ENCODE measurements at regions not wholly inside any gene's neighbourhood (a gene's known extent, or its start where the extent isn't known, plus 50 kb on each side); places are given as distances from the start of the nearest gene placed in this dataset.

- H3K27ac ChIP-seq (ENCODE audit: low read depth in 1 of 2, low read length in 1 of 2), result no peak overlapping the region
- 95% methylated on average over 3 of the region's 3 CpGs for WGBS
- DNase-seq (ENCODE audit: low read depth in 6 of 9, low spot score in 9 of 9), result no peak
- no peaks in the 10 kb centered on the region for H3K9me3 ChIP-seq (ENCODE audit: control insufficient read depth in 2 of 2, insufficient read depth in 1 of 2, low read length in 1 of 2)
- H3K4me3 ChIP-seq (ENCODE audit: low read length in 2 of 2), result no peak overlapping the region
- H3K27me3 ChIP-seq (ENCODE audit: control insufficient read depth in 2 of 2, insufficient read depth in 1 of 2, low read length in 1 of 2), result no peaks in the 10 kb centered on the region
- peaks cover 0 to under 1% of the 10 kb centered on the region in 2 donors for H3K4me1 ChIP-seq (ENCODE audit: control insufficient read depth in 2 of 2, insufficient read depth in 2 of 2, low read length in 2 of 2)
- H3K36me3 ChIP-seq (ENCODE audit: control insufficient read depth in 2 of 2, insufficient read depth in 2 of 2, low read length in 1 of 2), result no peaks in the 10 kb centered on the region
These were observed 185.6 kb upstream of the POU5F2 start for GRCh38 chr5:93926831-93927620.

GRCh38 chr5:93925321-93925720 lies 183.9 kb upstream of the POU5F2 start:
- 97% methylated on average over 1 of the region's 1 CpG for WGBS
- Histone ChIP-seq H3K27me3 (ENCODE audit: control insufficient read depth in 2 of 2, insufficient read depth in 1 of 2, low read length in 1 of 2) (no peaks in the 10 kb centered on the region), H3K36me3 (ENCODE audit: control insufficient read depth in 2 of 2, insufficient read depth in 2 of 2, low read length in 1 of 2) (no peaks in the 10 kb centered on the region), H3K27ac (ENCODE audit: low read depth in 1 of 2, low read length in 1 of 2) (no peak overlapping the region), H3K4me1 (ENCODE audit: control insufficient read depth in 2 of 2, insufficient read depth in 2 of 2, low read length in 2 of 2) (peaks cover 11 to 15% of the 10 kb centered on the region in 2 donors), H3K9me3 (ENCODE audit: control insufficient read depth in 2 of 2, insufficient read depth in 1 of 2, low read length in 1 of 2) (no peaks in the 10 kb centered on the region), H3K4me3 (ENCODE audit: low read length in 2 of 2) (no peak overlapping the region)
- no peak for DNase-seq (ENCODE audit: low read depth in 6 of 9, low spot score in 9 of 9)

GRCh38 chr5:93924628-93925027 lies 183.2 kb upstream of the POU5F2 start:
- Histone ChIP-seq H3K4me1 (ENCODE audit: control insufficient read depth in 2 of 2, insufficient read depth in 2 of 2, low read length in 2 of 2) (peaks cover 13 to 18% of the 10 kb centered on the region in 2 donors), H3K27me3 (ENCODE audit: control insufficient read depth in 2 of 2, insufficient read depth in 1 of 2, low read length in 1 of 2) (no peaks in the 10 kb centered on the region), H3K36me3 (ENCODE audit: control insufficient read depth in 2 of 2, insufficient read depth in 2 of 2, low read length in 1 of 2) (no peaks in the 10 kb centered on the region), H3K9me3 (ENCODE audit: control insufficient read depth in 2 of 2, insufficient read depth in 1 of 2, low read length in 1 of 2) (no peaks in the 10 kb centered on the region), H3K4me3 (ENCODE audit: low read length in 2 of 2) (no peak overlapping the region), H3K27ac (ENCODE audit: low read depth in 1 of 2, low read length in 1 of 2) (no peak overlapping the region)
- 96% methylated on average over 2 of the region's 2 CpGs for WGBS
- no peak for DNase-seq (ENCODE audit: low read depth in 6 of 9, low spot score in 9 of 9)

- no peak for DNase-seq (ENCODE audit: low read depth in 6 of 9, low spot score in 9 of 9)
- Histone ChIP-seq H3K36me3 (ENCODE audit: control insufficient read depth in 2 of 2, insufficient read depth in 2 of 2, low read length in 1 of 2) (no peaks in the 10 kb centered on the region), H3K27ac (ENCODE audit: low read depth in 1 of 2, low read length in 1 of 2) (no peak overlapping the region), H3K4me1 (ENCODE audit: control insufficient read depth in 2 of 2, insufficient read depth in 2 of 2, low read length in 2 of 2) (peaks cover 13 to 20% of the 10 kb centered on the region in 2 donors), H3K9me3 (ENCODE audit: control insufficient read depth in 2 of 2, insufficient read depth in 1 of 2, low read length in 1 of 2) (no peaks in the 10 kb centered on the region), H3K4me3 (ENCODE audit: low read length in 2 of 2) (no peak overlapping the region), H3K27me3 (ENCODE audit: control insufficient read depth in 2 of 2, insufficient read depth in 1 of 2, low read length in 1 of 2) (no peaks in the 10 kb centered on the region)
- WGBS, result over 99% methylated on average over 4 of the region's 5 CpGs
These were observed 181.2 kb upstream of the POU5F2 start for GRCh38 chr5:93922551-93922950.

- peak; percentile 55 to 90 (median 75) for DNase-seq (ENCODE audit: low read depth in 6 of 9, low spot score in 9 of 9)
- Histone ChIP-seq H3K4me3 (ENCODE audit: low read length in 2 of 2) (no peak overlapping the region), H3K27ac (ENCODE audit: low read depth in 1 of 2, low read length in 1 of 2) (peak overlapping the region in 1 of 2 donors; percentile 96), H3K9me3 (ENCODE audit: control insufficient read depth in 2 of 2, insufficient read depth in 1 of 2, low read length in 1 of 2) (no peaks in the 10 kb centered on the region), H3K4me1 (ENCODE audit: control insufficient read depth in 2 of 2, insufficient read depth in 2 of 2, low read length in 2 of 2) (peaks cover 13 to 22% of the 10 kb centered on the region in 2 donors), H3K36me3 (ENCODE audit: control insufficient read depth in 2 of 2, insufficient read depth in 2 of 2, low read length in 1 of 2) (no peaks in the 10 kb centered on the region), H3K27me3 (ENCODE audit: control insufficient read depth in 2 of 2, insufficient read depth in 1 of 2, low read length in 1 of 2) (no peaks in the 10 kb centered on the region)
- 10% methylated on average over 2 of the region's 2 CpGs for WGBS
These were observed 179.6 kb upstream of the POU5F2 start for GRCh38 chr5:93921001-93921400.

- Histone ChIP-seq H3K4me3 (ENCODE audit: low read length in 2 of 2) (no peak overlapping the region), H3K27me3 (ENCODE audit: control insufficient read depth in 2 of 2, insufficient read depth in 1 of 2, low read length in 1 of 2) (no peaks in the 10 kb centered on the region), H3K9me3 (ENCODE audit: control insufficient read depth in 2 of 2, insufficient read depth in 1 of 2, low read length in 1 of 2) (no peaks in the 10 kb centered on the region), H3K27ac (ENCODE audit: low read depth in 1 of 2, low read length in 1 of 2) (no peak overlapping the region), H3K4me1 (ENCODE audit: control insufficient read depth in 2 of 2, insufficient read depth in 2 of 2, low read length in 2 of 2) (peaks cover 13 to 20% of the 10 kb centered on the region in 2 donors), H3K36me3 (ENCODE audit: control insufficient read depth in 2 of 2, insufficient read depth in 2 of 2, low read length in 1 of 2) (no peaks in the 10 kb centered on the region)
- WGBS, result 96% methylated on average over 1 of the region's 1 CpG
- no peak for DNase-seq (ENCODE audit: low read depth in 6 of 9, low spot score in 9 of 9)
These were observed 175.5 kb upstream of the POU5F2 start for GRCh38 chr5:93916872-93917271.

GRCh38 chr5:93915142-93915553 lies 173.7 kb upstream of the POU5F2 start:
- no peaks in the 10 kb centered on the region for H3K27me3 ChIP-seq (ENCODE audit: control insufficient read depth in 2 of 2, insufficient read depth in 1 of 2, low read length in 1 of 2)
- no peak overlapping the region for H3K4me3 ChIP-seq (ENCODE audit: low read length in 2 of 2)
- peaks cover 1 to 6% of the 10 kb centered on the region in 2 donors for H3K4me1 ChIP-seq (ENCODE audit: control insufficient read depth in 2 of 2, insufficient read depth in 2 of 2, low read length in 2 of 2)
- H3K36me3 ChIP-seq (ENCODE audit: control insufficient read depth in 2 of 2, insufficient read depth in 2 of 2, low read length in 1 of 2), result no peaks in the 10 kb centered on the region
- H3K27ac ChIP-seq (ENCODE audit: low read depth in 1 of 2, low read length in 1 of 2), result no peak overlapping the region
- no peaks in the 10 kb centered on the region for H3K9me3 ChIP-seq (ENCODE audit: control insufficient read depth in 2 of 2, insufficient read depth in 1 of 2, low read length in 1 of 2)
- peak in 8 of 9 donors; percentile 48 to 84 (median 54) for DNase-seq (ENCODE audit: low read depth in 6 of 9, low spot score in 9 of 9)

- Histone ChIP-seq H3K36me3 (ENCODE audit: control insufficient read depth in 2 of 2, insufficient read depth in 2 of 2, low read length in 1 of 2) (no peaks in the 10 kb centered on the region), H3K4me1 (ENCODE audit: control insufficient read depth in 2 of 2, insufficient read depth in 2 of 2, low read length in 2 of 2) (no peaks in the 10 kb centered on the region), H3K9me3 (ENCODE audit: control insufficient read depth in 2 of 2, insufficient read depth in 1 of 2, low read length in 1 of 2) (no peaks in the 10 kb centered on the region), H3K27ac (ENCODE audit: low read depth in 1 of 2, low read length in 1 of 2) (no peak overlapping the region), H3K4me3 (ENCODE audit: low read length in 2 of 2) (no peak overlapping the region), H3K27me3 (ENCODE audit: control insufficient read depth in 2 of 2, insufficient read depth in 1 of 2, low read length in 1 of 2) (no peaks in the 10 kb centered on the region)
- WGBS, result 91% methylated on average over 2 of the region's 2 CpGs
- DNase-seq (ENCODE audit: low read depth in 6 of 9, low spot score in 9 of 9), result no peak
These were observed 170.2 kb upstream of the POU5F2 start for GRCh38 chr5:93911609-93912008.

GRCh38 chr5:93909356-93909755 lies 168.0 kb upstream of the POU5F2 start:
- no peak overlapping the region for H3K27ac ChIP-seq (ENCODE audit: low read depth in 1 of 2, low read length in 1 of 2)
- 89% methylated on average over 1 of the region's 1 CpG for WGBS
- no peaks in the 10 kb centered on the region for H3K9me3 ChIP-seq (ENCODE audit: control insufficient read depth in 2 of 2, insufficient read depth in 1 of 2, low read length in 1 of 2)
- H3K27me3 ChIP-seq (ENCODE audit: control insufficient read depth in 2 of 2, insufficient read depth in 1 of 2, low read length in 1 of 2), result no peaks in the 10 kb centered on the region
- DNase-seq (ENCODE audit: low read depth in 6 of 9, low spot score in 9 of 9), result no peak
- H3K36me3 ChIP-seq (ENCODE audit: control insufficient read depth in 2 of 2, insufficient read depth in 2 of 2, low read length in 1 of 2), result no peaks in the 10 kb centered on the region
- H3K4me1 ChIP-seq (ENCODE audit: control insufficient read depth in 2 of 2, insufficient read depth in 2 of 2, low read length in 2 of 2), result no peaks in the 10 kb centered on the region
- no peak overlapping the region for H3K4me3 ChIP-seq (ENCODE audit: low read length in 2 of 2)

All from thymus (tissue), 11 donors.